AML-193 (cell line): ENCODE measurements at regions not wholly inside any gene's neighbourhood (a gene's known extent, or its start where the extent isn't known, plus 50 kb on each side); places are given as distances from the start of the nearest gene placed in this dataset.

Source experiments
- DNase-seq, 2 experiments: peaks; one replicate each; lab custom pipeline; 2025; lab: John Stamatoyannopoulos, UW

- DNase-seq = no peak
These were observed 182.1 kb upstream of the HHIP start for GRCh38 chr4:144463896-144464295.

GRCh38 chr4:144465546-144465945, 180.4 kb upstream of the HHIP start:
- no peak for DNase-seq

GRCh38 chr4:144480068-144480467, 165.9 kb upstream of the HHIP start:
- DNase-seq = no peak

GRCh38 chr4:144489831-144490230, 156.1 kb upstream of the HHIP start:
- no peak for DNase-seq

- DNase-seq = no peak
These were observed 151.7 kb upstream of the HHIP start for GRCh38 chr4:144494280-144494679.

- DNase-seq = no peak
These were observed 150.0 kb upstream of the HHIP start for GRCh38 chr4:144495944-144496343.

- no peak for DNase-seq
These were observed 146.2 kb upstream of the HHIP start for GRCh38 chr4:144499777-144500176.

GRCh38 chr4:144501231-144501780, 144.7 kb upstream of the HHIP start:
- no peak for DNase-seq

- DNase-seq = no peak
These were observed 141.1 kb upstream of the HHIP start for GRCh38 chr4:144504883-144505282.

- DNase-seq = no peak
These were observed 138.4 kb upstream of the HHIP start for GRCh38 chr4:144507311-144508101.

- no peak for DNase-seq
These were observed 136.6 kb upstream of the HHIP start for GRCh38 chr4:144509088-144510015.

GRCh38 chr4:144514736-144515135, 131.2 kb upstream of the HHIP start:
- no peak for DNase-seq

- no peak for DNase-seq
These were observed 127.6 kb upstream of the HHIP start for GRCh38 chr4:144518181-144518895.

GRCh38 chr4:144531841-144532240, 114.1 kb upstream of the HHIP start:
- DNase-seq = no peak

GRCh38 chr4:144547678-144548298, 98.2 kb upstream of the HHIP start:
- no peak for DNase-seq

GRCh38 chr4:144556636-144557035, 89.3 kb upstream of the HHIP start:
- no peak for DNase-seq

GRCh38 chr4:144557404-144557803, 88.6 kb upstream of the HHIP start:
- no peak for DNase-seq

- no peak for DNase-seq
These were observed 83.8 kb upstream of the HHIP start for GRCh38 chr4:144562019-144562705.

- DNase-seq = no peak
These were observed 81.6 kb upstream of the HHIP start for GRCh38 chr4:144564358-144564757.

GRCh38 chr4:144565527-144566195, 80.3 kb upstream of the HHIP start:
- no peak for DNase-seq
